GM18951 (cell line): ENCODE measurements at regions not wholly inside any gene's neighbourhood (a gene's known extent, or its start where the extent isn't known, plus 50 kb on each side); places are given as distances from the start of the nearest gene placed in this dataset.
"Not testable (repeated sequence)": the region's sequence is repeated elsewhere in the genome, so short reads cannot be mapped to it uniquely, and the experiment has no call there.

Source experiments
- POLR2A ChIP-seq: IDR thresholded peaks from 4 replicates; pipeline ENCODE4 v1.6.1; 2011; ENCODE audit warnings: mild to moderate bottlenecking; ENCODE audit not compliant: insufficient read length, insufficient read depth; ENCODE audit errors: extremely low read depth
- in situ Hi-C: fragments of 300-500 bp; cut with MboI; formaldehyde crosslinking; loops from one replicate; pipeline ENCODE4 v1.12.0; 2022; ENCODE audit warnings: low sequenced_read_pairs, mixed read lengths, inconsistent platforms; ENCODE audit not compliant: unreplicated experiment

- no peak for TF ChIP-seq POLR2A
- in situ Hi-C loops, result no loop called here
These were observed 142.8 kb downstream of the NECTIN1 start for GRCh38 chr11:119586181-119586580.

- in situ Hi-C loops, result no loop called here
- no peak for TF ChIP-seq POLR2A
These were observed 143.8 kb downstream of the NECTIN1 start for GRCh38 chr11:119585043-119585781.

GRCh38 chr11:119584193-119585042 is 144.6 kb downstream of the NECTIN1 start:
- in situ Hi-C loops, result no loop called here
- TF ChIP-seq POLR2A, result no peak

- no peak for TF ChIP-seq POLR2A
- in situ Hi-C loops, result no loop called here
These were observed 145.4 kb downstream of the NECTIN1 start for GRCh38 chr11:119583585-119583984.

GRCh38 chr11:119581396-119581795 is 147.6 kb downstream of the NECTIN1 start:
- in situ Hi-C loops, result not testable (repeated sequence)

GRCh38 chr11:119580751-119581150 is 148.2 kb downstream of the NECTIN1 start:
- no peak for TF ChIP-seq POLR2A
- in situ Hi-C loops, result no loop called here

- in situ Hi-C loops, result no loop called here
- no peak for TF ChIP-seq POLR2A
These were observed 148.9 kb downstream of the NECTIN1 start for GRCh38 chr11:119580081-119580480.

GRCh38 chr11:119578521-119579191 is 150.3 kb downstream of the NECTIN1 start:
- no peak for TF ChIP-seq POLR2A
- in situ Hi-C loops, result no loop called here

GRCh38 chr11:119573858-119574257 is 150.9 kb upstream of the THY1 start:
- in situ Hi-C loops, result no loop called here
- no peak for TF ChIP-seq POLR2A

GRCh38 chr11:119572481-119573424 is 149.8 kb upstream of the THY1 start:
- TF ChIP-seq POLR2A, result no peak
- in situ Hi-C loops, result no loop called here

GRCh38 chr11:119571311-119571710 is 148.3 kb upstream of the THY1 start:
- in situ Hi-C loops, result no loop called here
- no peak for TF ChIP-seq POLR2A

GRCh38 chr11:119567688-119568582 is 145.0 kb upstream of the THY1 start:
- in situ Hi-C loops, result no loop called here
- TF ChIP-seq POLR2A, result no peak
